Thyroid gland (tissue), 4 donors: ENCODE measurements at regions not wholly inside any gene's neighbourhood (a gene's known extent, or its start where the extent isn't known, plus 50 kb on each side); places are given as distances from the start of the nearest gene placed in this dataset.

Source experiments
- CTCF ChIP-seq, 6 experiments: fragments of 200-600 bp in 3 of 6; fragments of 450-650 bp in 3 of 6; sonication (generic) in 3 of 6; IDR thresholded peaks; one replicate each; pipeline ENCODE4 v1.5.1; 2016 to 2019; ENCODE audit warnings: antibody characterized with exemption in 6 of 6, mild to moderate bottlenecking in 2 of 6, inconsistent platforms in 1 of 6, moderate library complexity in 1 of 6
- POLR2A ChIP-seq, 2 donors: fragments of 450-650 bp; IDR thresholded peaks; one replicate each; pipeline ENCODE4 v1.6.1; 2017; ENCODE audit warnings: antibody characterized with exemption in 2 of 2, mild to moderate bottlenecking in 2 of 2, moderate library complexity in 1 of 2

- TF ChIP-seq CTCF (IDR thresholded peaks at IDR 0.05) (no peak), POLR2A (IDR thresholded peaks at IDR 0.05) (no peak)
These were observed 56.4 kb upstream of the GLIS3 start for GRCh38 chr9:4356306-4356705.
